IPS-NIHi7 (cell line): ENCODE measurements at regions not wholly inside any gene's neighbourhood (a gene's known extent, or its start where the extent isn't known, plus 50 kb on each side); places are given as distances from the start of the nearest gene placed in this dataset.

ENCODE experiments used
- DNase-seq: peaks from one replicate; pipeline ENCODE4 v3.0.0; 2012; ENCODE audit warnings: mixed read lengths; ENCODE audit errors: extremely low spot score

DNA sequence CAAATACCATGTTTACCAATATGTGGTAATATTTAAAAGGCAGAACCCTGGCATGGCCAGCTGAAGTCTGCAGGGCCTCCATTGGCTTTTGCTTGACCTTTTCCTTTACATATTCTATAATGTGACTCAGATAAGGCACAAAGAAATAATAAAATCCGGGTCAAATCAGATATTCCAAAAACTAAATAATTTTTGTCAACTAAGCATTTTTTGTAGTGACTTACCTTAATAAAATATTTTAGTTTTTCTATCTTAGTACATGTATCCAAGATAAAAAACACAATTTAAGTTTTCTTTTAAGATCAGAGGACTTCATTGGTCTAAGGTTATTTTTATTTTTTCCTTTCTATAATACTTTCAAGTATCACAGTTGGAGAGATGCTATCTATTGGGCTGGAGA is 179.4 kb upstream of the ADAMTS5 start:
- DNase-seq = no peak

DNA sequence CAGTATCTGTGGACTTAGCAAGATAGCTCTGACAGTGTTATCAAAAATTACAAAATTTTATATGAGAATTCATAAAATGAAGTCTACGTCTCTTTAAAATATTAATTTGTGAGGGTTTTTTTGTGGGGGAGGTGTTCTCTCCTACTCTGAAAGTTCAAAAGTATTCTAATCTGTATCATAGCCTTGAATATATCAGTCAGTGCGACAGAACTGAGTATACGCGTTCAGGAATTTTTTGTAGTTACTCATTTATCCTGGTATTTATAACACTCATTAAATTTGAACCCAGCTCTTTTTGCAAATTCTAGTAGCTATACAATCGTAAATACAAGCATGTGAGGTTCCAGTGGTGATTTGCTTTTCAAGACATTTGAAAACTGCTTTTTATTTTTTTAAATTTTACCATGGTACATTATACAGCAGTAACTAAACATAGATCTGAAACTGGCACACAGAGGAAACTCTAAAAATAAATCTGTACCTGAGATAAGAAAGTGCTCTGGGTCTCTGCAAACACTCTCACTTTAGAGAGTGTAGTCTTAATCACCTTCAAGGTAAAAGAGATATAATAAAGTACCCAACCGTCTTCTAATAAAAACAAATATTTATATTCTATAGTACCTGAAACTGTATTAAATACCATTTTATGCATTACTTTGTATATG is 178.4 kb upstream of the ADAMTS5 start:
- DNase-seq = no peak

DNA sequence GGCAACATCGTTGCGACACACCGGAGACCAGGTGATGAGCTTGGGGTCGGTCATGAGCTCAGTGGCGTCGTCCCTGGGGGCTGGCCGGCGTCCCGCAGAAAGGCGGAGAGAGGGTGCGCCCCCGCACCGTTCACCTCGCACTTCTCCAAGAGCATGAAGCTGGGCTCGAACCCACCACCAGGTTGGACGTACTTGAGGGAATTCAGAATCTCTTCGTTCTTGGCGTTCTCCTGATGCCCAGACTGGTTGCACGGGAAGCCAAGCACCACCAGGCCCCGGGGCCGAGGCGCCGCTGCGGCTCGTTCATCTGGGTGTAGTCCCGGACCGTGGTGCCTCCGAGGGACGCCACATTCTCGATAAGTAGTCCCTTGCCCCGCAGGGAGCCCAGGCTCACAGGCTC is 176.6 kb upstream of the ADAMTS5 start:
- DNase-seq = no peak

DNA sequence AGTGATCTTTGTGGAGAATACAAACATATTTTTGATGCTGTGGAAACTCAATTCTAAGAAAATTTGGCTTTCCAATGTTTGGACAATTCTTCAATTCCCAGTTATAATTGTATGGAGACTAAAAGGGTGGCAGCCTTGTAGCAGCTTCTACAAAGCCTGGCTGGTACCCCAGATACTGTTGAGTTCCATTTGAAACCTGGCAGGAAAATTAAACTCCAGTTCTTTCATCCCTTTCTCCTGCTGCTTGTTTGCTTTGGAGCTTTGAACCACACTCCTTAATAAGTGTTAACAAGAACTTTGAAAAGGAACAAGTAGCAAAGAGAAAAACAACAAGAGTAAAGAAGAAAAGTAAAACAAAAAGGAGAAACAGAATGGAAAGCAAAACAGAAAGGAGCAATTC is 172.6 kb upstream of the ADAMTS5 start:
- DNase-seq = no peak

DNA sequence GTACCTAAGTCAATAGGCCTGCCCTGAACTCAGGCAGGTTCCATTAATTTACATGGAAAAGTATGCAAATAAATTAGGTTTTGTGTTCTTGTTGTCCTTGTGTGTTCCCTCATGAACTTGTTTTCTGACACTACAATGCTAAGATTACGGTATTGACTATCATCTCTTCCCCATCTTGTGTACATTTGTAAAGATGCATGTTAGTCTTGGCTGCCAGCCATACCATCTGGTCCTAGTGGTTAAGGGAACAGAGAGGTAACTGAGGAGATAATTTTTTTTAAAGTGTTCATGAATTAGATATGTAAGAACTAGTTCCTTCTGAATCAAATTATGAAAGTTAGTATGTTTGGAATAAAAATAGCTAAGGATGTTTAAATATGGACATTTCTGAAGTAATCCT is 167.6 kb upstream of the ADAMTS5 start:
- DNase-seq = no peak

DNA sequence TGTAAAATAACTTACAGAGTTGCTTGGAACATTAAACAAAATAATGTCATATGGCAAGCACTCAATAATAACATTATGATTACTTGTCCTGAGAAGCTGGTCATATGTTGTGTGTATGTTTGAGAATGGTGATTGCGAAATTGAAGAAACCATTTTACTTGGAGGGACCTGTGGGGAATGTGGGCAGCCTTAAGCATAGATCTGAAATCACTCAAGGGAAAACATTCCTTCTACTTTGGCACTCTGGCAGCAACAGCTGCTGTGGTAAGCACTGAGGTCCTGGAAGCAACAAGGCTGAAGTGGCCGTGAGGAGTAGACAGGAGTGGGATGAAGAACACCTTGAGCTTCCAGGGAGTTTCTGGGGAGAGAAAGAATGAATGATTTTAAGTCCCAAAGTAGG is 165.4 kb upstream of the ADAMTS5 start:
- DNase-seq = no peak

DNA sequence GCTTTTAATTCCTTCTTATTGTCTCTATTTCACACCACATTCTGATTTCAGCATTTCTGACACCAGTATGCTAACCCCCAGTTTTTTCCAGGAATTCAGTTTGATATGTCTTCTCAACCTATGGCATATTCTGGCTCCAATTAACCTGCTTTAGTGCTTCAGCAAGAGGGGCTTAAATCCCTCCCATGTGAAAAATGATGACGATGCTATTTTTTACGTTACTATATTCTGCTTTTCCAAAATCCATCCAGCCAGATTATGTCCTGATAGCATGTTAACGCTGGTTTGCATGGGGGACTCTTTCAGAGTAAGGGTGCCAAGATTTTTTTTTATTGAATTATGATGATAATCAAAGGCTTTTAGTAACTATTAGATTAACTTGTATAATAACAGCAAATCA is 163.3 kb upstream of the ADAMTS5 start:
- no peak for DNase-seq

DNA sequence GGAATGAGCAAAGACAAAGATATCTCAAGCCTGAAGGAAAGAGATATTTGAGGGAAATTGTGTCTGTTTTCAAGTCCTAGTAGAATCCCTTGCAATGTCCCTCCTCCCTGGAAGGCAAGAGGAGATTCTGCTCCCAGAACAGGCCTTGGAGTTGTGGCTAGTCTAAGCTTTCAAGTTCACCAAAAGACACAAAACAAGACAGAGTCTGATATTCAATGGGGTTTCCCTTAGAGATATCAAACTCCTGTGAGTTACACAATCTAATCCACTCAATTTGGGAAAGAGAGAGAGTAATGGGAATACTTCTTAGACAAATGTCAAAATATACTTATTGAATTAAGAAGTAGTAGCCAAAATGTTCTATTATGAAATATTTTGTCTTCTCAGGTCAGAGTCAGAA is 162.8 kb upstream of the ADAMTS5 start:
- DNase-seq = no peak

DNA sequence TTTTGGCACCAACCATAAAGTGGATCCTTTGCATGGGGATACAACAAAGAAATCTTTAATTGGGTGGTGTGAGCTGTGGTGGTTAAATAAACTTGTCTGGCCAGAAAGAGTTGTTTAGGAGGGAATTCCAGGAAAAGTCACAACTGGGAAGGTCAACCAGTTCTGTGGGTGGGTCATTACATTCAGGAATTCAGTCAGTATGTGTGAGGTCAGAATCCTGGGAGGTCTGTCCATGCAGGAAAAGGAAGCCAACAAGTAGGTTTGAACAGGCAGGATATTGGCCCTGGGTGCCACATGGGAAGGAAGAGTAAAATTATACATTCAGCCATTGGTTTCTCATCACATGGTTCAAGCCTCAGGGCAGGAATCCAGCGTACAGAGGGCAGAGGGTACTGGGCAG is 162.3 kb upstream of the ADAMTS5 start:
- DNase-seq = peak; percentile 10

DNA sequence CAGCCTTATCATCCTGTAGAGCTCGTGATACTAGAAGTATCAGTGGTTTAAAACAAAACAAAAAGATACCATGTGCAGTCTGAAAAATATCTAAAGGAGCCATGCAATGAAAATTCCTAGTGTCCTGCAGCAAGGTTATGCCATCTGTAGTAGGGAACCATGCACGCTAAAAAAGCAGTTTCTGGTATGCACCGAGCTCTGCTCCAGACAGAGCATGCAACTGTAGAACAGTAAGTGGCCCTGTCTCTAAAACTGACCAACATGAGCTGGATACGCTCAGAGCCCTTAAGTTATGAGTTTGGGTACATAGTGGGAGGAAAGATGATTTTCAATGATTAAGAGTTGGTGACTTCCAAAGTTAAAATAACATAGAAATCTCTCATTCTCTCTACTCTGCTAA is 159.3 kb upstream of the ADAMTS5 start:
- DNase-seq = no peak

DNA sequence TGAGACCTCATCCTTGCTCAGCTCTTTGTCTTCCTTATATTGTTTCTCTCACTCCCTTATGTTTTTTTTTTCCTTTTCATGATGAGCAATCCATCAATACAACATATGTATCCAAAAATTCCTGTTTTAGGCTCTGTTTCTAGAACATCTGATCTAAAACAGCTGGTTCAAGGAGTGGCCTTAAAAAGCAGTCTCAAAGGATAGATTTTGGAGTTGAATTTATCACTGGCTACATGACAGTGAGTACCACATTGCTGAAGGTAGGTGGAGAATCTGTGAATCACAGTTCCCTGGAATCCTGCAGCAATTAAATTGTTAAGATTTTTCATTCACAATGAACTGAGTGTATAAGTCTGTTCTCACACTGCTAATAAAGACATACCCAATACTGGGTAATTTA is 155.8 kb upstream of the ADAMTS5 start:
- no peak for DNase-seq

DNA sequence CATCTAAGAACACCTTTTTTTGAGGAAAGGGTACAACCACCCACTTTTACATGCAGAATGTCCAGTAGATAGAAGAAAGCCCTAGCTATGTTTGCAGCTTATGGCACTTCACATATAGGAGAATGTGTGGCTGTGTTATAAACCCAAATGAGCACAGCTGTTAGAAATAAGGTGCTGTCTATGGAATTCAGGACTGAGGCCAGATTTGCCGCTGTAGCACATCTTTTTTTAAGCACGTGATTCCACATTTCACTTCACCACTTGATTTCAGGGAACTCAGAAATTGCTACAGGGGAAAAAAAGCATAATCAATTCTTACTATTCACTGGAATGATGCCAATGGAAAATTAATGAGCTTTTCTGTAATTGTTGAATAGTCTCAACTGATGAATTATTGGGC is 147.2 kb upstream of the ADAMTS5 start:
- DNase-seq = no peak

DNA sequence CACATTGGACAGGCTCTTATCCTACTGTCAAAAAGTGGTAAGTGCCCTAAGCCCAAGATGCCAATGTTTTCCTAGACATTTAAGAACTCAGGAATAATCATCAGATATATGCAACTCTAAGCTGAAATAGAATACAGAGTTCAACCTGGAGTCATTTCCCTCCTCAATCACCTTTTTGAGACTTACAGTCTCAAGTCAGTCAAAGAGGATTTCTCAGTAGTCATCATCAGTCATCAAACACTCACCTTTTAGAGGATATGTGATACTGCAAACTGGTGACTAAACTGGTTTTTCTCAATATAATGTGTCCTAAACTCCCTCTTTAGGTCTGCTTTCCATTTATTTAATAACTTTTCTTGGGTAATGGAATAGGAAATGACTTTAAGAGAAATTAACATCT is 145.3 kb upstream of the ADAMTS5 start:
- DNase-seq = no peak

DNA sequence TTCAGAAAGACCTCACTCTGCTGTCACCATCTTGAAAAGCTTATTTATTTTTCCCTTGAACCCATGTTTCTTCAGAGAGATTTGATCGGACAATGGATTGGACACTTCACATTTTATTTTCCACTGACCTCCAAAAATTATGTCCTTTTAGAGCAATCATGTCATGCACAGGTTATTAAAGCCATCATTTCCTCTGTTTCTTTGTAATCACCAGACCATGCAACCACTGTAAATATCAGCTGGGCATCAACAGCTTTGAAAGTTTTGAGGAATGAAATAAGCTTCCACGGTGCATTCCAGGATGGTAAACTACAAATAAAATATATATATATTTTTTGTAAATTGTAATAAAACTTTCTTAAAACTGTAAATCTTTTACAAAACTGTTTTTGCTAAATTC is 144.1 kb upstream of the ADAMTS5 start:
- no peak for DNase-seq

DNA sequence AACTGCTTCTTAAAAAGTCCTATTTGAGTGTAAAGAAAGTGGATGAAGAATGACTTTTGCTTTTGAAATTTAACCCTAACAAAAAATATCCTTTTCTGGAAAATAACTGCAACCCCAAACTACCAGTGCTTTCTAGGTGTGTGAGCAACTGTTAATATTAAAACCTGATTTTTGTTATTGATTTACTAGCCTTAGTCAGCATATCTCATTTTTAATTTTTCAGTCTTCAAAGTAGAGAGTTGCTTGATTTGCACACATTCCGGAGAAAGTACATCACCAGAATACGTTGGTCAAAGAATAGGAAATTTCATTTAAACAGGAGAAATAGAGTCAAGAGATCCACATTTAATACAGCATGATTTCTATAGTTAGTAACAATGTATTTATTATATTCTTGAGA is 141.8 kb upstream of the ADAMTS5 start:
- DNase-seq = no peak

DNA sequence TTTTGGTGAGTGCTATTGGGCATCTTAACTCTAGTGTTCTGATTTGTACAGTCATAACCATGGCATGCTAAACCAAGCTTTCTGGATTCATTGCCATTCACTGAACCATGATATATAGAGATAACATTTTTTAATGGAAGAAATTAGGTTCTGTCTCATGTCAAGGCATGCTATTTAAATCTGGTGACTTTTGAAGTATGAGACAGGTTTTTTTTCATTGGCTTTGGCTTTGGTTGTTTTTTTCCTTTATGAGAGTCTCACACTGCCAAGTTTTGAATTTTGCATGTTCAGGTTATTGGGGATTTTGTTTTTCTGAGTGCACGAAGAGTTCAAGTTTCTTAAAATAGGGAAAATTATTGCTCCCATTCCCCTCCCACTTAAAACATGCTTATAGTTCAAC is 141.3 kb upstream of the ADAMTS5 start:
- no peak for DNase-seq

DNA sequence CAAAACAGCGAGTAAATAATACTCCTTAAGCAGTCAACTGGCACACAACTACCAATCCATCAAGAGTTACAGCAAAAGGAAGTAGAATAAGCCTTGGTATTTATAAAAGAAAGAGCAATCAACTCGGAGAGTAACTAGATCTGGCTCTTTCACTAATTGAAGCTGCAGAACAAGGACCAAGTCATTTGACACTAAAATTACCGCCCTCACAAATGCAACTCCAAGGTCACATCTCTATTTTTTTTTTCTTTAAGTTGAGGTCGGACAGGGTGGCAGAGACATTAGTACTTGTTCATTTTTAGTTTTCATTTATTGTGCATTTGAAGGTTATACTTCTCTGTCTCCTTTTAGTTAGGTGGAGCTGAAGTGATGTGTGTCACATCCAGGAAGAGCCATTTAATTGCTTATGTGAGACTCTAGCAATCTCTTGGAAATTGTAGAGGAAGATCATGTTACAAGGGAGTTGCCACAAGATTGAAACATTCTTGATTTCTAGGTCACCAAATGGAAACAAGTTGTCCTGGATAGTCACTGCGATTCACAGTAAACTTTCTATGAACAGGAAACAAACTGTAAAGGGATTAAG is 138.1 kb upstream of the ADAMTS5 start:
- DNase-seq = no peak

DNA sequence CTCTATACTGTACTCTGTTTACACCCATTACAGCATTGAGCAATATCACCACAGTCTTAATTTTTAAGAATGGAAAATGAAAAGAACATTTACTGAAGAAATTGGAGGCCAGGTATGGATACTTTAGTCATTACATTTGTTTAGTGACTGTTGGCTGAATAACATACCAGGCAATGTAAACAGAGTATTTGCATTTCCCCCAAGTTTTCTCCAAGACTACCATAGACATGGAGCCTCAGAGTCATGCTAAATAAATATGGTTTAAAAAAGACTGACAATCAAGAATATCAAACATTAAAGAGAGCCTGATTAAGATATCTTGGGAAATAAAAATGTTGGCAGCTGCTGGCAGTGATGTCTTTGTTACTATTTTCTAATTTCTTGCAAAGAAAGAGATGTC is 136.9 kb upstream of the ADAMTS5 start:
- no peak for DNase-seq

DNA sequence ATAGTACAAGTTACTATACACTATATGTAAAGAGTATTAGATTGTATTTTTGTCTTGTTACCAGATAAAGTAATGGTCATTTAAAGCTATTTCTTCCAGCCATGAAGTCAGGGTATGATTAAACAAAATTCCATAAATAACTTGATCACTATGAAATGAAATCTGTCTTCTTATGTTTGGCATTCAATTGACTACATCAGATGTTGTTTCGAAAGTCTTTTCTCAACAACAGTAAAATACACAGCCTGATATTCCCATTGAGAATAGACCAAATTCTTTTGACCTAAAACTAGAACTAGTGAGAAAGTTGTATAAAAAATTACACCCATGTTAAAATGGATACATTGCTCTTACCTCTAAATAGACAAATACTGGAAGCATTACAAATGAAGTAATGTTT is 134.6 kb upstream of the ADAMTS5 start:
- DNase-seq = no peak

DNA sequence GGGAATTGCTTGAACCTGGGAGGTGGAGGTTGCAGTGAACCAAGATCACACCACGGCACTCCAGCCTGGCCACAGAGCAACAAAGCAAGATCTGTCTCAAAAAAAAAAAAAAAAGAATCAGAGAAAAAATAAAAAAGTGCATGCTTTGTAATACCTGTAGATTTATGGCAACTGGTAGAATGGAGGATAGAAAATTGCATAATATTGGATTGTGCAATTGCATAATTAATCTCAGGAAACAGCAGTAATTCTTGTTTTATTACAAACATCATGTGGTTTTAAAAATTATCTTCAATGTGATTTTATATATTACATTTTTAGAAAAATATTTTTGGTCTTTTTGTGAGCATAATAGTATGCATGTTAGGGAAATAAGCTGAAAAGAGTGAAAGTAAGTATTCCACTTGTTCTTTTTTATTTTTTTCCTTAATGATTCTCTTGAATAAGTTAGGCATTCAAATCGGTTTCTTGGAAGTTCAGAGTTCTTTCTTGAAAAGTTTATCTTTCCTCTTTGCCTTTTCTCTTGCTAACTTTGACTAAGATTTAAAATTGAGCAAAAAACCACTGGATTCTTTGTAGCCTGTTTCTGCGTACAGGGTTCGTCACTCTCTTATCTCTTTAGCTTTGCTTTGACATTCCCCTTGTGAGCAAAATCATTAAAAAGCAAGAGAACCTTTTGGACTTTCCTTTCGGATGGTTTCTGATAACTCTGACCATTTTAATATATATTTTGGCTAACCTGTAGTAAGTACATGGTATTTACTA is 127.5 kb upstream of the ADAMTS5 start:
- no peak for DNase-seq

DNA sequence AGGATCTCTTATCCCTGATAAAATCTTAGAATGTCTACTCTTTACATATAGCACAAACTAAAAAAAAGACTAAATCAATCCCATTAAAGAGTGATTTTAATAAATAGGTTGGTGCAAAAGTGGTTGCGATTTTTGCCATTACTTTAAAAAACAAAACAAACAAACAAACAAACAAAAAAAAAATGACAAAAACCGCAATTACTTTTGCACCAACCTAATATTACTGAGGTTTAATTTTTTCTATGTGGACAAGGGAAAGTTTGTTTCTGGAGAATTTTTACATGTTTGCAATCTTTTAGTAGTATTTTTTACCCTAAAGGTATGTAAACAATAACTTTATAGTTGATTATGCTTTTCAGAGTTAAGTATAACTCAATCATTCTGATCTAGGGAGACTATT is 119.7 kb upstream of the ADAMTS5 start:
- no peak for DNase-seq

DNA sequence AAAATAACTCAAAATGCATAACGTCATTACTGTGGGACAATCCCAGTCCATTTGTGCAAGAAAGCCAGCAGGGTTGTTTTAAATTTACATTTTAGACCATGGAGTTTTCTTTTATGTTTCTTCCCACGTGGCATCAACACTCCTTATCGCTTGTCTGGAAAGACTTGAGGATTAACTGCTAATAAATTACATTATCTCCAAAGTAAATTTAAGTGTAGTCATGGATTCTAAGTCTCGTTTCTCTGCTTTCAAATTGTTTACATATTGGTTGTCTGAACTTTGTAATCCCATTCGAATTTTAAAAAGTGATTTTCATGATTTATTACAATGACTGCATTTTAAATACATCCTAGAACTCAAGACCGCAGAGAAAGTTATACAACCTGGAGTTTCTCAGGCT is 119.3 kb upstream of the ADAMTS5 start:
- DNase-seq = no peak

DNA sequence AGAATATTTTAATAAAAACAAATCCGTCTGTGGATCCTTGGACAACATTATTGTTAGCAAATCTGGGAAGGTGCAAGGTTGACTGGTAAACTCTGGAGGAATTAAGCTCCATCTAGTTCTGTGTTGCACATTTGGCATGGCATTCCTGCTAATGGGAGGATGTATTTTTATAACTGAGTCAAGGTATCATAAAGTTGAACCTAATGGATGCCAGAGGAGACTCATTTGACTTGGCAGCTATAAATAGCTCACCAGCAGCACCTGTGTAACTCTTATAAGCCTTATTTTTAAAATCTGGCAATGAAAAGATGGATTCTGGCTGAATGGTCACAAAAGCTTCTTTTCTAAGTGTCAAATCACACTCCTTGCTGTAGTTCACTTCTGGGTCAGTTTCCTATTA is 118.5 kb upstream of the ADAMTS5 start:
- DNase-seq = no peak
